Mucosa of gallbladder (tissue), 1 donor: ENCODE measurements at regions not wholly inside any gene's neighbourhood (a gene's known extent, or its start where the extent isn't known, plus 50 kb on each side); places are given as distances from the start of the nearest gene placed in this dataset.

Experiments used
- DNase-seq: peaks from one replicate; pipeline ENCODE4 v3.0.0-alpha.2; 2020; ENCODE audit warnings: low spot score
- donor health status: DM: no; HTN: no; CAD: no.

GRCh38 chr1:95427525-95427924 is 193.5 kb downstream of the RWDD3 start:
- DNase-seq = no peak

- DNase-seq = no peak
These were observed 197.2 kb downstream of the RWDD3 start for GRCh38 chr1:95431235-95431634.

- DNase-seq = no peak
These were observed 201.6 kb downstream of the RWDD3 start for GRCh38 chr1:95435611-95436010.

GRCh38 chr1:95437011-95437410 is 203.0 kb downstream of the RWDD3 start:
- no peak for DNase-seq

- DNase-seq = no peak
These were observed 203.8 kb downstream of the RWDD3 start for GRCh38 chr1:95437781-95438180.

GRCh38 chr1:95438218-95438948 is 204.4 kb downstream of the RWDD3 start:
- no peak for DNase-seq

- no peak for DNase-seq
These were observed 206.5 kb downstream of the RWDD3 start for GRCh38 chr1:95440511-95440910.

GRCh38 chr1:95449516-95449915 is 215.5 kb downstream of the RWDD3 start:
- DNase-seq = no peak

GRCh38 chr1:95451054-95451453 is 217.0 kb downstream of the RWDD3 start:
- no peak for DNase-seq

GRCh38 chr1:95451904-95452303 is 217.9 kb downstream of the RWDD3 start:
- no peak for DNase-seq

- no peak for DNase-seq
These were observed 219.0 kb downstream of the RWDD3 start for GRCh38 chr1:95453053-95453452.

- DNase-seq = no peak
These were observed 233.0 kb downstream of the RWDD3 start for GRCh38 chr1:95467036-95467435.

GRCh38 chr1:95475686-95476457 is 241.9 kb downstream of the RWDD3 start:
- DNase-seq = no peak

GRCh38 chr1:95496307-95496706 is 262.3 kb downstream of the RWDD3 start:
- DNase-seq = no peak

GRCh38 chr1:95496773-95497172 is 262.8 kb downstream of the RWDD3 start:
- no peak for DNase-seq

GRCh38 chr1:95497566-95497965 is 263.6 kb downstream of the RWDD3 start:
- DNase-seq = no peak

GRCh38 chr1:95503278-95504030 is 269.4 kb downstream of the RWDD3 start:
- DNase-seq = no peak

- DNase-seq = no peak
These were observed 270.3 kb downstream of the RWDD3 start for GRCh38 chr1:95504321-95504720.

- no peak for DNase-seq
These were observed 272.9 kb downstream of the RWDD3 start for GRCh38 chr1:95506736-95507414.

- no peak for DNase-seq
These were observed 276.0 kb downstream of the RWDD3 start for GRCh38 chr1:95509989-95510388.

- DNase-seq = no peak
These were observed 278.9 kb downstream of the RWDD3 start for GRCh38 chr1:95512925-95513324.

- DNase-seq = no peak
These were observed 283.5 kb downstream of the RWDD3 start for GRCh38 chr1:95517506-95517905.
